ENCODE measurements at regions not wholly inside any gene's neighbourhood (a gene's known extent, or its start where the extent isn't known, plus 50 kb on each side); places are given as distances from the start of the nearest gene placed in this dataset.

DNA sequence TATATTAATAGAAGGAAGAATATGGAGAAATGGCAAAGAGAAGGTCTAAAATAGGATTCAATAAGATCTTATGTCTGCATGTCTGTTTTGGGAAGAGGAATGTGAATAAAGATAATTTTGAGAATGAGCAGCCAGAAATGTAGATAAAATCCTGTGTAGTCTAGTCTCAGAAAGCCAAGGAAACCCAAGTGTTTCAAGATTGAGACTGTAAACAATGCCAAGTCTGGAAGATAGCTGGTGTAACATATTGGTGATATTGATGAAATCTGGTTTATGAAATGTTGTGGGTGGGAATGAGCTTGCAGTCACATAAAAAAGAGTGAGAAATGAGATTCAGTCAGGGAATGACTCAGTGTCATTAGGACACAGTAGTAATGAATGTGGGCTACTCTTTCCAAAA, 1180.3 kb upstream of the PCDH20 start:
- no peak for DNase-seq (ENCODE audit: low spot score)

DNA sequence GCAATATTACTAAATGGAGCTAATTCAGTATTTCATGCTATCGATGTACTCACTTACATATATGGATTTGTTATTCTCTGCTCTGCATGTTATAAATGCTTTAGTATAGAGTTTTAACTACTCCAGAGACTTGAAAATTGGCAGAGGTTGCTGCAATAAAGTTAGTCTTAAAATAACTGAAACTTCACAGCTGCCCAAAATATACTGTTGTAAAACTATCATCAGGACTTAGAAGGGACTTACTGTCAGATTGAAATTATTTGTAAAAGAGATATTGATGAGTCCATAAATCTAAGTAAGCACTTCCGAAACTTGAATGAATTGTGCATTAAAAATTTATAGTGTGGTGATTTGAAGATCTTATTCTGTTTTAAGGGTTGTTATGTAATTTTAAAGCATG, 1178.2 kb upstream of the PCDH20 start:
- DNase-seq (ENCODE audit: low spot score) = no peak

DNA sequence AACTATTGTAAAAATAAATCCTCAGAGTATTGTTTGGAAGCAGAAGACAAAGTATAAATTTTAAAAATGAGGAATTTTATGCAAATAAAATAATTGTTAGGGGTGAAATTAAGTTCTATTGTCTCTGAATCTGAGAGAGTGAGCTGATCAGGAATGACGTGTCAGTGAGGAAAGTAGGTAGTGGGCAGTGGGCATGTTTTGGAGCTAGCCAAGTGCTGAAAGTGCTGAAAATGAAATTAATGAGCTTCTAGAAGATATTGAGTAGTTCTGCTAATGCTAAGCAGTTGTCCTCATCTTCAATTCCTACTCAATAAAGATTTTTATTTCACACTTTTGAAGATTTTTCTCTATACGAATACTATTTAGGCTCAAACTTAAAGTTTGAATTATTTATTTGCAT, 1167.8 kb upstream of the PCDH20 start:
- no peak for DNase-seq (ENCODE audit: low spot score)

DNA sequence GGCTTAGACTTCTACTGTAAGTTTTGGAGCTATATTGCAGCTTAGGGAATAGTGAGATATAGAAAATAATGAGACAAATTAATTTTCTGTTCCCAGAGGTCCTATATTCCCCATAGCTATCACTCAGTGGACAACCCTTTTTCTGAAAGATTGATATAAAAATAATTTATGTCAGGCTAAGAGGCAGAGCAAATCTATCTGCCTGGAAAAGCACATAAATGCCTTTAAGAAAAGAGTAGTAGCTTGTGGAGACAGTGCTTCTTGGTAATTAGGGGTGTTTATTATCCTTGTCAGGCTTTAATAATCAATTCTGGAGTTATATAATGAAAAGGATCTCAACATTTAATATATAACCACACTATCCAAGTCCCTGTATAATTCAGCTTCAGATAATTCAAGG, 1162.8 kb upstream of the PCDH20 start:
- DNase-seq (ENCODE audit: low spot score) = no peak

DNA sequence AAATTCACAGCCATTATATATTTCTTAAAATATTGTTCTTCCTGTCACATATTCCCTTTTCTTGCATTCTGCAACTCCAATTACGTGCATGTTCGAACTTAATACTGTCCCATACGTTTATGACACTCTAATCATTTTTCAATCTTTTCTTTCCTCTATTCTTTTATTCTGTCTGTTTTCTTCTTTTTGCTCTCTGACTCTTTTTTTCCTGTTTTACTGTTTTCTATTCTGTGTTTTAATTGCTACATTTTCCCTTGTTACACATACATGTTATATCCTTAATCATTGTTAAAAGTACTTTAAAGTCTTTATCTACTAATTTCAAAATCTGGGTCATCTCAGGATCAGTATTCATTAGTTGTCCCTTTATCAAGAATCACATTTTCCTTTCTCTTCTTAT, 1149.1 kb upstream of the PCDH20 start:
- no peak for DNase-seq (ENCODE audit: low spot score)

DNA sequence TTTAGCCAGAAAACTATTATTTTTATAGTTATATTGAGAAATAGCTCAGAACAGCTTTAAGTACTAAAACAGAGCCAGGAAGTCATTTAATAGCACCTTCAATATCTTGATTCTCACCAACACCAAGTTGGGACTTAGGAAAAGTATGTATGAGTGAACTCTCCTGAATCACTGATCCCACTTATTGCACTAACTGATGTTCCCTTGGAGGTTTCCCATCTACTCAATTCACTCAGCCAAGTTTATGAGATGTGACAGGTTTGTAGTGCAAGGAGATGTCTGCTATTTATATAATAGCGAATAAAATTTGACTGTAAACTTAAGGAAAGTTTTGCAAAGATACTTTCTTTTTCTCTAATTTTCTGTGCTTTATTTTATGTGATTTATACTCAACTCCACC, 1147.6 kb upstream of the PCDH20 start:
- no peak for DNase-seq (ENCODE audit: low spot score)

- DNase-seq (ENCODE audit: low spot score) = no peak
Measured at GRCh38 chr13:62556978-62557377, 1141.3 kb upstream of the PCDH20 start.

- DNase-seq (ENCODE audit: low spot score) = no peak
Measured at GRCh38 chr13:62551588-62551987, 1135.9 kb upstream of the PCDH20 start.

- no peak for DNase-seq (ENCODE audit: low spot score)
Measured at GRCh38 chr13:62544928-62545327, 1129.3 kb upstream of the PCDH20 start.

DNA sequence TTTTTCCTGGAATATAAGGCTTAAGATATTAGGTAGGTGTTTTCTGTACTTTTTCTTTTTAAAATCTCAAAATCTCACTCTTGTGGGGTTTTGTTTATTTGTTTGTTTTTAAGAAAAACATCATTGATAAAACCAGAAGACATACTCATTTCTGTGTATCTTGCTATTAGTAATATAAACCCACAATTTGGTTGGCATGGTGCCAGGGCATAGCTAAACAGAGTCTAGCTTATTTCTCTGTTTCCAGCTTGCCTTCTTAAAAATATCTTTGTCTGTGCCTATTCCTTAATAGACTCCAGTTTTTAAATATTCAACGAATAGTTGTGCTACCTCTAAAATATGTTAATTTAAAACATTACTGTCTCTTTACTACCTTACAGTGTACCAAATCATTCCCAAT, 1121.9 kb upstream of the PCDH20 start:
- peak; percentile 11 for DNase-seq (ENCODE audit: low spot score)

DNA sequence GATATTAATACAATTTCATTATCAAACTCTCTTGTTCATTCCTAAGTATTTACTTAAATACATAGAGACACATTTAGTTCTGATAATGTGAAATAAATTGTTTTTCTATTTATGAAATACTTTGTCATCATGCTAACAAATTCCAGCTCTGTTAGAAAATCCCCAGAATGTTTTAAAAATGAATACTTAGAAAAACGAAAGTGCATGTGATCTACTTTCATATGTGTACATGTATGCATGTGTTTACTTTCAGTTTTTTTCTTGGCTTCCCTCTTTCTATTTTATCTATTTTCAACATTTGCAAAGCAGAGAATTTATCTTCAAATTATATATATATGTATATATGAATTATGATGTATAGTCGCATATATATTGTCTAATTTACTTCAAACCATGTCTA, 1110.0 kb upstream of the PCDH20 start:
- no peak for DNase-seq (ENCODE audit: low spot score)

- DNase-seq (ENCODE audit: low spot score) = no peak
Measured at GRCh38 chr13:62524498-62524897, 1108.8 kb upstream of the PCDH20 start.

GRCh38 chr13:62524061-62524460, 1108.4 kb upstream of the PCDH20 start:
- DNase-seq (ENCODE audit: low spot score) = no peak

GRCh38 chr13:62512194-62513141, 1096.8 kb upstream of the PCDH20 start:
- DNase-seq (ENCODE audit: low spot score) = peak; percentile 66

GRCh38 chr13:62510906-62511655, 1095.4 kb upstream of the PCDH20 start:
- DNase-seq (ENCODE audit: low spot score) = no peak

GRCh38 chr13:62502588-62502987, 1086.9 kb upstream of the PCDH20 start:
- no peak for DNase-seq (ENCODE audit: low spot score)

GRCh38 chr13:62489731-62490130, 1074.1 kb upstream of the PCDH20 start:
- DNase-seq (ENCODE audit: low spot score) = no peak

- DNase-seq (ENCODE audit: low spot score) = no peak
Measured at GRCh38 chr13:62483774-62484173, 1068.1 kb upstream of the PCDH20 start.

DNA sequence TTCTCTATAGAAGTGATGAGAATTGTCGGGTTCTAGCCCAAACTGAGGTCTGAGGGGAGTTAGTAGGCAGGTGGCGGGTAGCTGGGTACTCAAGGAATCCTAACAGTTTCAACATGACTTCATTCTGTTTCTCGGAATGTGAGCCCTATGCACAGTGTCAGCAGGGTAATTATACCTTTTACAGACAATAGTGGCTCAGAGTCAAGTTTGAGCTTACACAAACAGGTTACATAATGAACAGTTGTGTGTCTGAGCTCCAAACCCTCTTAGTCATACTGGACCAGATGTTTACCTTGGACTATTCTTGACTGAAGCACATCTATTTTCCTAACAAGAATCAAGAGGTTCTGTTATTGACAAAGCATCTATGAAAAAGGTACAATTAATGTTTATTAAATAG, 1066.7 kb upstream of the PCDH20 start:
- DNase-seq (ENCODE audit: low spot score) = peak; percentile 9

GRCh38 chr13:62473944-62474237, 1058.2 kb upstream of the PCDH20 start:
- no peak for DNase-seq (ENCODE audit: low spot score)

DNA sequence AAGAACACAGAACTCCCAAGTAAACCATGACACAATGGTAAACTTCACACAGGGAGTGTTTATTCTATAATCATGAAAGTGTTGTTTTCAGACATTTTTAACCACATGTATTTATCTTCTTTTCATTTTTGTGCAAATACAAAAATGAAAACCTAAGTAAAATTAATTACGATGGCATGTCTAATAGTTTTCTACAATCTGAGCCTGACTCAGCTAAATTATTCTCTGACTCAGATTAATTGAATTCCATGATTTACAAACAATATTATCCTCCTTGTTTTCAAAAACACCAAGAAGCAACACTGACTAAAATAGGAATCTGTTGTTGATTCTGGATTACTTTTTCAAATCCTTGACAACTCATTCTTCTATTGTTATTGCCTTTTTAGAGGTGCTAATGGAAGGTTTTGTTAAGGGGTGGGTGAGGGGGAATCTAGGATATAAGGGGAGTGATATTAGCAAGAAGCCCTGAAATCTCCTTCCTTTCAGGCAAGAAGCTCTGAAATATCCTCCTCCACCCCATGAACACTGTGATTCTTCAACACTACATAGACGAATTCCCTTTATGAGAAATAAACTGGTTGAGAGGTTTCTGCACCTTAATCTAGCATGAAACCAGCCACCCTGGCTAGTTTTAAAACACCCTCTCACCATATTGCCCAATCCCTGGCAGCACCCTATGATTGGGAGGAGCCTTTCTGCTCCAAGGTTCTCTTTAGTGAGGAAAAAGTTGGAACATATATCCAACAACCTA, 1057.7 kb upstream of the PCDH20 start:
- DNase-seq (ENCODE audit: low spot score) = no peak

DNA sequence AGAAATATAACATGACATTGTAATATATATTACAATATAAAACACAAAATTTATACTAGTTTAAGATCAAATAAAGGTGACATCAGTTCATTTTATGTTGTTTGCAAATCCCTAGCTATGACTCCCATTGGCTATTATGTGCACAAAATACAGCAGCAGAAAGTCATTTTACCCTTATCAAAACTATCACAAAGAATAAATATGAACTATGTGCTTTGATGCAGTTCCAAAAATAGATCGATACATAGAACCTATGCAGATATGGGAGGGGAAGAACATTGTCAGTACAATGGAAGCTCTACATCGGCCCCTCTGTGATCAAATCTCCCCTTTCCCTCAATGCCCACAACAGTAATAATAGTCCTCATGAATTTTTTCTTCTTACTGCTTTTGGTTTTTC, 1038.1 kb upstream of the PCDH20 start:
- no peak for DNase-seq (ENCODE audit: low spot score)

Data from HT-29 (cell line).